ENCODE measurements at regions not wholly inside any gene's neighbourhood (a gene's known extent, or its start where the extent isn't known, plus 50 kb on each side); places are given as distances from the start of the nearest gene placed in this dataset.

DNA sequence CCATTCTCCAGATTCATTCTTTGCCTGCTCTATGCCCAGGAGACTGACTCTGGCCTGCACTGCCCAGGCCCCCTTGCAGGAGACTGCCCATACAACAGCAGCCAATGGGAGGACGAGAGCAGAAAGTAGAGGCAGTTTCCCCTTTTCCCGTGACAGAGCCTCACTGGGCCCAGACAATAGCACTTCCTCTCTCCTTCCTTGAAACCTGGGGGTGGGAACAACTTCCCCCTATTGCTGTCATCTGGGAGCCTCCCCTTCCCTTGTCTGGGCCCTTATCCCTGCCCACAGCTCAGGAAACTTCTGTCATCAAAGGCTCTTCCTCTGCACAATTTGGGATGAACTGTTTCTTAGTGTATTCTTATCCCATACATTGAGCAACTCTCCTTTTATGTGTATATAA lies 60.8 kb upstream of the KCNJ15 start:
- TF ChIP-seq, protein P1, sequence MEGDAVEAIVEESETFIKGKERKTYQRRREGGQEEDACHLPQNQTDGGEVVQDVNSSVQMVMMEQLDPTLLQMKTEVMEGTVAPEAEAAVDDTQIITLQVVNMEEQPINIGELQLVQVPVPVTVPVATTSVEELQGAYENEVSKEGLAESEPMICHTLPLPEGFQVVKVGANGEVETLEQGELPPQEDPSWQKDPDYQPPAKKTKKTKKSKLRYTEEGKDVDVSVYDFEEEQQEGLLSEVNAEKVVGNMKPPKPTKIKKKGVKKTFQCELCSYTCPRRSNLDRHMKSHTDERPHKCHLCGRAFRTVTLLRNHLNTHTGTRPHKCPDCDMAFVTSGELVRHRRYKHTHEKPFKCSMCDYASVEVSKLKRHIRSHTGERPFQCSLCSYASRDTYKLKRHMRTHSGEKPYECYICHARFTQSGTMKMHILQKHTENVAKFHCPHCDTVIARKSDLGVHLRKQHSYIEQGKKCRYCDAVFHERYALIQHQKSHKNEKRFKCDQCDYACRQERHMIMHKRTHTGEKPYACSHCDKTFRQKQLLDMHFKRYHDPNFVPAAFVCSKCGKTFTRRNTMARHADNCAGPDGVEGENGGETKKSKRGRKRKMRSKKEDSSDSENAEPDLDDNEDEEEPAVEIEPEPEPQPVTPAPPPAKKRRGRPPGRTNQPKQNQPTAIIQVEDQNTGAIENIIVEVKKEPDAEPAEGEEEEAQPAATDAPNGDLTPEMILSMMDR (IDR thresholded peaks at IDR 0.05; ENCODE audit: low read depth, low read length) = no peak
- no peak overlapping the region for H3K4me3 ChIP-seq (ENCODE audit: low read depth, low read length)

DNA sequence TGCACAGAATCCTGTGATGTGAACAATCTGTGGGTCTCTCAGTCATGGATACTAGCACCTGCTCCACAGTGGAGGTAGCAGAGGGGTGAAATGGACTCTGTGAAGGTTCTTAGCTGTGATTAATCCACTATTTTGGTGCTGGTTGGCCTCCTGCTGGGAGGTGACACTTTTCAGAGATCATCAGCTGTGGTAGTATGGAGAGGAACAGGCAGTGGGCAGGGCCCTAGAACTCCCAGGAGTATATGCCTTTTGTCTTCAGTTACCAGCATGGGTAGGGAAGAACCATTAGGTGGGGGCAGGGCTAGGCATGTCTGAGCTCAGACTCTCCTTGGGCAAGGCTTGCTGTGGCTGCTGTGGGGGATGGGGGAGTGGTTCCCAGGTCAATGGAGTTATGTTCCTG lies 54.0 kb upstream of the KCNJ15 start:
- H3K4me3 ChIP-seq (ENCODE audit: low read depth, low read length) = no peak overlapping the region
- TF ChIP-seq, protein P1 (IDR thresholded peaks at IDR 0.05; ENCODE audit: low read depth, low read length) = no peak

DNA sequence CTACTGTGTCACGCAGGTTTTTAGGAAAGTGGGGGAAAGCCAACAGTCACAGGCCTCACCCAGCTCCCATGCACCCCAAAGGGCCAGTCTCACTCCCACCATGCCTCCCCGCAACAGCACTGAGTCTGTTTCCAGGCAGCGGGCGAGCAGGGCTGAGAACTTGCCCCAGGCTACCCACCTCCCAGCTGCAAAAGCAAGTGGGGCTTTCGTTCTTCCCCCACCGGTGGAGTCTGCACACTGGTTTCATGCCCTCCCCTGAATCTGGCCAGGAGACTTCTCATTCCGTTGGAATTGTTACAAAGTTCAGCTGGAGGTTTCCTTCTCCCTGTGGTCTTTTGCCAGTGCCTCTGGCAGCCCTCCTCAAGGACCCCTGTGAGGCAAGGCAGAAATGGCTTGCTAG lies 53.6 kb upstream of the KCNJ15 start:
- TF ChIP-seq, protein P1 (IDR thresholded peaks at IDR 0.05; ENCODE audit: low read depth, low read length) = no peak
- H3K4me3 ChIP-seq (ENCODE audit: low read depth, low read length) = no peak overlapping the region

DNA sequence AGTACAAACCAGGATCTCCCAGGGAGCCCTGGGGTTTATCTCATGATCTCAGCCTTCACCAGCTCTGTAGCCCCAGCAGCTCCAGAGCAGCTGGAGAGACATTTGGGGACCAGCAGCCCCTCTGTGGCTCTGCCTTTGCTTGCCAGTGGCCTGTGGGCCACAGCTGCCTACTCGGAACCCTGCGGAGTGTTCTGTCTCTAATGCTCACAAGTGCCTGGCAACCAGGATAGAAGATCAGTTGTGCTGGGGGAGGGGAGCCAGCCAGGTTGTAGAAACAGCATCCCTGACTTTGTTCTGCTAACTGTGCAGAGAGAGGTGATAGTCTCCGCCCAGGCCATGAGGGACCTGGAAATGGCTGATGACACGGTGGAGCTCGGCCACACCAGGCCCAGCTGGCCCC lies 50.9 kb upstream of the KCNJ15 start:
- TF ChIP-seq, protein P1 (IDR thresholded peaks at IDR 0.05; ENCODE audit: low read depth, low read length) = no peak

DNA sequence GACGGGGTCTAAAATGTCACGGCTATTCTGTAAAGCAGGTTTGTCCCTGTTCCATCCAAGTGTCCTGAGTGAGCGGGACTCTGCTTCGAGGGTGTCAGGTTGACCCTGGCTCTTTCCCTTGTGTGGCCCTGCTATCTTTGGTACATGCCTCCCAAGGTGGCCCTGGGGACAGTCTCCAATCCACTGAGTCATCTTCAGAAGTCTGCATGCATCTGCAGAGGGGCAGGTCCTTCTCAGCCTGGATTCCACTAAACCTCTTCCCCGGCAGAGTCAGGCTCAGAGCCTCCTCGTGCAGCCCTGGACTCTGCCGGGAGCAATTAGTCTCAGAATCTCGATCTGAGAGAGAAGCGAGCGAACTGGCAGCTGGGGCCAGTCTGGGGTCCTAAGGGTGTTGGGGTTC lies 50.1 kb upstream of the KCNJ15 start:
- H3K4me3 ChIP-seq (ENCODE audit: low read depth, low read length) = no peak overlapping the region
- TF ChIP-seq, protein P1 (IDR thresholded peaks at IDR 0.05; ENCODE audit: low read depth, low read length) = no peak

More for the DNA sequence above, 50.9 kb upstream of the KCNJ15 start:
- no peak overlapping the region for H3K4me3 ChIP-seq (ENCODE audit: low read depth, low read length)
